Spleen (tissue), 11 donors: ENCODE measurements at regions not wholly inside any gene's neighbourhood (a gene's known extent, or its start where the extent isn't known, plus 50 kb on each side); places are given as distances from the start of the nearest gene placed in this dataset.

Experiments used
- DNase-seq: peaks from one replicate; pipeline ENCODE4 v3.0.0-alpha.2; 2020
- H3K27ac ChIP-seq, 8 donors: fragments of 200-600 bp; sonication (generic) in 7 of 8; 1 replicate in 4 of 8; 2 replicates in 4 of 8; pipeline versions ENCODE4 v1.5.0 to v1.8.0; 2016 to 2021; ENCODE audit warnings: inconsistent platforms in 4 of 8, mild to moderate bottlenecking in 4 of 8, moderate library complexity in 1 of 8
- H3K27me3 ChIP-seq, 7 donors: fragments of 200-600 bp; sonication (generic) in 6 of 7; replicated peaks in 1 of 7; 1 replicate in 4 of 7; 2 replicates in 3 of 7; pipeline versions ENCODE4 v1.5.0 to v1.8.0; 2016 to 2021; ENCODE audit warnings: inconsistent platforms in 3 of 7, mild to moderate bottlenecking in 1 of 7
- H3K36me3 ChIP-seq, 6 donors: fragments of 200-600 bp; sonication (generic) in 5 of 6; 1 replicate in 4 of 6; 2 replicates in 2 of 6; pipeline versions ENCODE4 v1.5.0 to v1.8.0; 2016 to 2021; ENCODE audit warnings: inconsistent platforms in 2 of 6
- H3K4me1 ChIP-seq, 6 donors: fragments of 200-600 bp; sonication (generic) in 5 of 6; 1 replicate in 3 of 6; 2 replicates in 3 of 6; pipeline versions ENCODE4 v1.5.0 to v1.8.0; 2016 to 2021; ENCODE audit warnings: inconsistent platforms in 3 of 6
- H3K4me3 ChIP-seq, 8 donors: fragments of 200-600 bp; sonication (generic) in 7 of 8; 1 replicate in 4 of 8; 2 replicates in 4 of 8; pipeline versions ENCODE4 v1.5.0 to v1.8.0; 2016 to 2021; ENCODE audit warnings: inconsistent platforms in 4 of 8, mild to moderate bottlenecking in 4 of 8, moderate library complexity in 2 of 8
- H3K9me3 ChIP-seq, 8 donors: fragments of 200-600 bp; sonication (generic) in 7 of 8; 1 replicate in 4 of 8; 2 replicates in 4 of 8; pipeline versions ENCODE4 v1.5.0 to v1.8.0; 2016 to 2021; ENCODE audit warnings: inconsistent platforms in 4 of 8
- CTCF ChIP-seq, 11 experiments: fragments of 200-600 bp in 7 of 11; fragments of 450-650 bp in 4 of 11; sonication (generic) in 4 of 11; IDR thresholded peaks in 8 of 11; conservative IDR thresholded peaks in 3 of 11; 1 replicate in 7 of 11; 2 replicates in 4 of 11; pipeline versions ENCODE4 v1.4.0 to v1.8.0; 2016 to 2021; ENCODE audit warnings: antibody characterized with exemption in 11 of 11, inconsistent platforms in 4 of 11, mild to moderate bottlenecking in 1 of 11
- POLR2A ChIP-seq, 3 donors: fragments of 450-650 bp; IDR thresholded peaks; one replicate each; pipeline ENCODE4 v1.5.1; 2017; ENCODE audit warnings: antibody characterized with exemption in 3 of 3, mild to moderate bottlenecking in 1 of 3
- POLR2AphosphoS5 ChIP-seq, 3 donors: sonication (generic); formaldehyde crosslinking; IDR thresholded peaks; one replicate each; pipeline ENCODE4 v1.5.1; 2017; ENCODE audit warnings: antibody characterized with exemption in 3 of 3
- WGBS, 5 donors: extraction: QIAGEN DNeasy Blood & Tissue Kit in 3 of 5; methylation state at CpG; one replicate each; pipeline versions ENCODE4 v1.1.5 to v1.1.7; 2013 to 2018; 5-methylcytosine and 5-hydroxymethylcytosine counted together
- intact Hi-C: fragments of 100-400 bp; cut with DNase I; formaldehyde crosslinking; loops from one replicate; pipeline ENCODE4 v1.15.0; 2023; ENCODE audit warnings: low total_unique reads
- donor health status: healthy with polysubstance abuse.
- donor health status: DM: no; HTN: no; CAD: no; lungs with moderate emphysema.
- donor health status: DM: no; HTN: no; CAD: no.
- donor health status: Bipolar disorder and iron deficiency.
- donor health status: healthy.
- donor health status: DM: no; HTN: no; CAD: no.
- donor health status: DM: yes; HTN: yes; CAD: no.

GRCh38 chrX:63441717-63442116, 90.6 kb upstream of the SPIN4 start:
- Histone ChIP-seq H3K27me3 (no peaks in the 10 kb centered on the region), H3K9me3 (peaks cover 0 to 38% (median 2%) of the 10 kb centered on the region in 8 donors), H3K4me1 (no peaks in the 10 kb centered on the region), H3K36me3 (peaks cover 0 to 3% (median 0%) of the 10 kb centered on the region in 6 donors), H3K27ac (no peak overlapping the region), H3K4me3 (no peak overlapping the region)
- DNase-seq, result no peak
- 76 to 100% (median 89%) methylated on average over 1 to 2 of the region's 2 CpGs for WGBS, 5 donors
- intact Hi-C loops, result no loop called here
- TF ChIP-seq POLR2A (IDR thresholded peaks at IDR 0.05), result no peak
- TF ChIP-seq CTCF (IDR thresholded peaks at IDR 0.05 in 8 of 11, conservative IDR thresholded peaks at IDR 0.05 in 3 of 11), result no peak
- no peak for TF ChIP-seq POLR2AphosphoS5 (IDR thresholded peaks at IDR 0.05)

- intact Hi-C loops, result no loop called here
- H3K4me1 ChIP-seq, result no peaks in the 10 kb centered on the region
These were observed 88.4 kb upstream of the SPIN4 start for GRCh38 chrX:63439580-63439979.

GRCh38 chrX:63436865-63437264, 85.7 kb upstream of the SPIN4 start:
- intact Hi-C loops, result no loop called here
- H3K27me3 ChIP-seq, result no peaks in the 10 kb centered on the region
- peaks cover 0 to 9% (median 0%) of the 10 kb centered on the region in 6 donors for H3K36me3 ChIP-seq
- 59 to 92% (median 81%) methylated on average over 1 of the region's 1 CpG for WGBS, 5 donors
- no peak overlapping the region for H3K27ac ChIP-seq
- H3K4me1 ChIP-seq, result no peaks in the 10 kb centered on the region
- H3K4me3 ChIP-seq, result no peak overlapping the region
- H3K9me3 ChIP-seq, result peaks cover 0 to 19% (median 0%) of the 10 kb centered on the region in 8 donors
- no peak for DNase-seq
- TF ChIP-seq POLR2A (IDR thresholded peaks at IDR 0.05), result no peak
- TF ChIP-seq CTCF (IDR thresholded peaks at IDR 0.05 in 8 of 11, conservative IDR thresholded peaks at IDR 0.05 in 3 of 11), result no peak
- no peak for TF ChIP-seq POLR2AphosphoS5 (IDR thresholded peaks at IDR 0.05)

More at GRCh38 chrX:63439580-63439979, 88.4 kb upstream of the SPIN4 start:
- Histone ChIP-seq H3K4me3 (no peak overlapping the region), H3K27ac (no peak overlapping the region), H3K36me3 (peaks cover 0 to 3% (median 0%) of the 10 kb centered on the region in 6 donors), H3K9me3 (peaks cover 0 to 29% (median 0%) of the 10 kb centered on the region in 8 donors), H3K27me3 (no peaks in the 10 kb centered on the region)
- DNase-seq, result no peak
- 87 to 100% (median 98%) methylated on average over 1 of the region's 1 CpG for WGBS, 5 donors
- no peak for TF ChIP-seq POLR2A (IDR thresholded peaks at IDR 0.05)
- no peak for TF ChIP-seq POLR2AphosphoS5 (IDR thresholded peaks at IDR 0.05)
- no peak for TF ChIP-seq CTCF (IDR thresholded peaks at IDR 0.05 in 8 of 11, conservative IDR thresholded peaks at IDR 0.05 in 3 of 11)

GRCh38 chrX:63434665-63435064, 83.5 kb upstream of the SPIN4 start:
- 79 to 91% (median 86%) methylated on average over 6 of the region's 6 CpGs for WGBS, 5 donors
- no peak for TF ChIP-seq CTCF (IDR thresholded peaks at IDR 0.05 in 8 of 11, conservative IDR thresholded peaks at IDR 0.05 in 3 of 11)
- no peak for TF ChIP-seq POLR2AphosphoS5 (IDR thresholded peaks at IDR 0.05)
- no peak for TF ChIP-seq POLR2A (IDR thresholded peaks at IDR 0.05)
- intact Hi-C loops, result no loop called here
- no peak for DNase-seq
- Histone ChIP-seq H3K27me3 (no peaks in the 10 kb centered on the region), H3K36me3 (peaks cover 0 to 25% (median 0%) of the 10 kb centered on the region in 6 donors), H3K4me3 (no peak overlapping the region), H3K27ac (no peak overlapping the region), H3K9me3 (peaks cover 0 to 9% (median 0%) of the 10 kb centered on the region in 8 donors), H3K4me1 (no peaks in the 10 kb centered on the region)
